Activated CD4-positive, alpha-beta T cell treated with anti-CD3 and anti-CD28 coated beads, Interleukin-10, Interleukin-2, amounts not matched to agents 100 ng/mL and 50 ng/mL, durations not matched to agents 16 hours and 8 hours (primary cell): ENCODE measurements at regions not wholly inside any gene's neighbourhood (a gene's known extent, or its start where the extent isn't known, plus 50 kb on each side); places are given as distances from the start of the nearest gene placed in this dataset.

ENCODE experiments used
- DNase-seq: peaks from one replicate; pipeline ENCODE4 v3.0.0-alpha.2; 2020

DNA sequence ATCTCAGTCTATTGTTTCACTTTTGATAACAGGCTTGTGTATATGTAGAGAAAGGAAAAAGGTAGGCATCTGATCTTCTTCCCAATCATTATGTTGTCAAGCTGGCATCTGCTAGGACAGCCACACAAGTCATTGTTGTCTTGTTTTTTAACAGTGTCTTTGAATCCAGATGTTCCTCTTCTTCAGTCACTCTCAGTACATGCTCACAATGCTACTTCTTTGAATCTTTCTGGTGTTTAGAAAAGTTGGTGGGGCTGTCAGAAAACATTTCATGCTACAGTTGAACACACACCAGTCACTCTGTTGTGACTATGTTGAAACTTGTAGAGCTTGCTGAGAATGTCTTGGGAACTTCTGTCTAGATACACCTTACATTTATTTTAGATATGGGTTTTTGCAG lies 1231.4 kb upstream of the MIR17HG start:
- no peak for DNase-seq

DNA sequence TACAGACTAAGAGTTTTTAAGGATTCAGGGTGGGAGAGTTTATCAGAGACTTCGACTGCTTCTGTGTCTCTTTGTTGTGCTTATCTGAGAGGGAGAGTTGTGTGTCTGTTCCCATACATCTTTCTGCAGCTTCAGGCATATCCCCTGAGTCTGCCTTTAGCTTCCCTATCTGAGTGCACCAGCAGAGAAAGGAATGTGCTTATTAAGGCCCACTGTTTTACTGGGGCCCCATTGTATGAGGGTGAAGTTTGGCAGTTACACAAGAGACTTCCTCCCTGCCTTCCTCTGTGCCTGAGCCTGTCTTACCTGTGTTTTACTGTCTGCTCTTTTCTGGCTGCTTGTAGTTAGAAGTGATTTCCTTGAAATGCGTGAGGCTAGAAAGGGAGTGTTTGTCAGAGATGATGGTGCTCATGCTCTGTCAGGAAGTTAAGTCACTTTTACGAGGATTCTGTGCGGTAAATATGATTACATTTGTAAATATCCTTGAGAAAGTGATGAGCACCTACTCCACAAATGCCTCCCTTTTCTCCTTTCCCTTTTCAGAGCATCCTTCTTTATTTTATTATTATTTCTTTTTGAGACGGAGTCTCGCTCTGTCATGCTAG lies 1228.9 kb upstream of the MIR17HG start:
- DNase-seq, result no peak

DNA sequence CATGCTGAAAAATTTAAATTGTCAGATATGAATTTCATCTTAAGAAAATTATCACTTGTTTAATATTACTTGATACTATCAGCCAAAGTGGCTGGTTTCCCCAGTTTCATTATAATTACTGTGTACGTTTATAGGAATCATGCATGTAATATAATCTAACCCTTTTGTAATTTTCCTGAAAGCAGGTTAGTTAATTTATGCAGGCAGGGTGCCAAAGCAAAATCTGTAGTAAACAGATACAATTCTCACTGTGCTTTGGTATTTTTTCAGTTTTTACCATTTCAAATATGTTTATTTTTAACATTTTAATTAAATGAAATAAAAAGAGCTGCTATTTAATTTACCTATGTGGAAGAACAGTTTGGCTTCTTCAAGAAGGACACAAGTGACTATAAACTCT lies 1227.5 kb upstream of the MIR17HG start:
- no peak for DNase-seq

DNA sequence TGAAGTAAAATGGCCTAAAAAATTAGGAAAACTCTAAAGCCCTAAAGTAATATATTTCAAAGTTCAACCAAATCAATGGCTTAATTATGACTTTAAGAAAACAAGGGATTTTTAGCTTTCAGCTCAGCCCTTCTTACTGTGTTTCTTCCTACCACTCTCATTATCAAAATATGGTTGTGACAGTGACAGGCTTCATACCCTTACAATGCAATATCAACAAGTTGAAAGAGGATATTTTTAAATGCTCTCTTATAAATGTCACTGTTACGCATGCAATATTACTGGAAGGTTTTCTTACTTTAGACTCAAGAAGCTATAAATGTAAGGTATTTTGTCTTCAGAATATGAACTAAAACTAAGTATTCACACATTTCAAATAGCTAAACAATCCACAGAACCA lies 1225.7 kb upstream of the MIR17HG start:
- DNase-seq, result no peak

DNA sequence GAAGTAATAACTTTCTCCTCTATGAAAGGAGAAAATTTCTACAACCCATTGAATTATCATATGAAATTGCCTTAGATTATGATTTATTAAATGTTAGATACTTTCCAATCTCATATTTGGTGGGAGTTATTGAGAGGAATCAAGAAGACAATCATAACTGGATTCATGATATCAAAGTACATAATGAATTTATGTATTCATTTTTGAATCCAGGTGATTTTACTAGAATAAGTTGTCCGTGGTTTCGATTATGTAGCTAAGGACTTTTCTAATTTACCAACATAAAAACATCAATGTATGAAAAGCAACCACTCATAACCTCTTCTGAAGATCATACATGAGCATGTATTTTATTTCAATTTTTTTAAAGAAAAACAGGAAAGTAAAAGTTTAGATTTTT lies 1225.0 kb upstream of the MIR17HG start:
- DNase-seq, result no peak

DNA sequence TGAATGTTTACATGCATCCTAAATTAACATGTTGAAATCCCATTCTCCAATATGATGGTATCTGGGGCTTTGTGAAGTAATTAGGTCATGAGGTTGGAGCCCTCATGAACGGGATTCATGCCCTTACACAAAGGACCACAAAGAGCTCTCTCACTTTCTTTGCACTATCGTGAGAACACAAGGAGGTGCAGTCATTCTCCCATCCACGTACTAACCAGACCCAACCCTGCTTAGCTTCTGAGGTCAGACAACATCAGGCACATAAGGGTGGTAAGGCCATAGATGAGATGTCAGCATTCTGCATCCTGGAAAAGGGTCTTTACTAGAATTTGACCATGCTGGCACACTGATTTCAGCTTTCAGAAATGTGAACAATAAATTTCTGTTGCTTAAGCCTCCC lies 1211.9 kb upstream of the MIR17HG start:
- DNase-seq, result no peak

DNA sequence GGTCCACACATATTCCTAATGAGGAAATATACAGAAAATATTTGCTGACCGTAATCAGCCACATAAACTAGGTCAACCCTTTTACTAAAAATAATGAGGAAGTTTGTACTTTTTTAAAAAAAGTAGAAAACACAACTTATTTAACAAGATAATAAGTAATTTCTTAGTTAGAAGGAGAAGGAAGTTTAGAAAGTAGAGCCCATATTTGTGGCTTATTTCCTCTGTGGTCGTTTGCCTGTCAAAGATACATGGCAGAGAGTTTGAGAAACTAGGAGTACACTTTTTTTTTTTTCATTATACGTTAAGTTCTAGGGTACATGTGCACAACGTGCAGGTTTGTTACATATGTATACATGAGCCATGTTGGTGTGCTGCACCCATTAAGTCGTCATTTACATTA lies 1205.2 kb upstream of the MIR17HG start:
- DNase-seq, result no peak

DNA sequence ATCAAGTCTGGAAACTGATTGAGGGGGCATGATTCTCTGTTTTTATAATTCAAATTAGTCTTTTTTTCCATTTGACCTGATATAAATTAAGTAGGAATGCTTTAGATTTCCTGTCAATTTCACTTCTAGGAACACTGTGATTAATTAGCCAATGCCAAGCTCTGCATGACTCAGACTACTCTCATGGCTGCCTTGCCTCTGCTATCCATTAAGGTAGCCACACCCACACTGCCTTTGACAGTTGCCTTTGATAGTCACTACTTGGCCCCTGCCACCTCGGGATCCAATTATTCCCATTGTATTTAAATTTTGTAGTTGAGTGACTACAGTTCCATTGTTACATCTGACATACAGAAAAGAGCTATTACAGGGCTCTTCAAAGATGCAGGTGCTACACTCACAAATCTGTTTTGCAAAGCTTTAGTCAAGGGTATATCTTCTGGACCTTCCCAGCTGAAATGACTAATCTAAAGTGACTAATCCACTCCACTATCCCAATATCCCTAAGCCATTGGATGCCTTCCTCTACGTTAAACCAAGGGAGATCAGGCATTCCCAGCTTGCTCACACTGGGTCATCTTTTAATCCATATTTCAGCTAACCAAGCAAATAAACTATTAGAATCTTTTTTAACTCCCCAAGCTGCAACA lies 1193.1 kb upstream of the MIR17HG start:
- no peak for DNase-seq

DNA sequence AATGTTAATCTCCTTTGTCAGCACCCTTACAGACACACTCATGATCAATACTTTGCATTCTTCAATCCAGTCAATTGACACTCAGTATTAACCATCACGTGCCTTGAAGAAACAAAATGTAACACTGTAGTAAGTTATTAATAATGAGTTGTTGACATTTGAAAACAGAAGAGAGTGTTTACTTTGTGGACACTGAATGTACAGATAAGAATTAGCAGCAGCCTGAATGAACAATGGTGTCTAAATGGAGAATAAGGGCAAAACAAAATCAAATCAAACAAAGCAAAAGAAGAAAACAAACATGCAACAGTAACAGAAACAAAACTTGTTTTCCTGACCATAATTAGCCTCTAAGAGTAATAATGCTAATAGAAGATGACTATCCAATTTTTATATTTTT lies 1191.1 kb upstream of the MIR17HG start:
- no peak for DNase-seq

DNA sequence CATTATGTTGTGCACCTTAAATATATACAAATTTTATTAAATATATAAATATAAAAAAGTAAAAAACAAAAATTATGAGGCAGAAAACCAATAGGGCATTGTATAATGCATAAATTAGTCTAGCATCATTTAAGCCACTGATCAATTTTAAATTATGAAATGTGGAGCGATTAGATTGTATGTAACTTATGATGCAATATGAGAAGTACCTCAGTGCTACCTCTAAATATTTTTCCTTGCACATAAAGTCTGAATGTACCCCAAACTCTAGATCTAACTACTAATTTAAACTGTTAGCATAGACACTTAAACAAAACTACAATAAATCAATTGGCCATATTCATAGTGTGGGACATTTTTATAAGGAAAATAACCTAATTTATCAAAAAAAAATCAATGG lies 1178.5 kb upstream of the MIR17HG start:
- no peak for DNase-seq

DNA sequence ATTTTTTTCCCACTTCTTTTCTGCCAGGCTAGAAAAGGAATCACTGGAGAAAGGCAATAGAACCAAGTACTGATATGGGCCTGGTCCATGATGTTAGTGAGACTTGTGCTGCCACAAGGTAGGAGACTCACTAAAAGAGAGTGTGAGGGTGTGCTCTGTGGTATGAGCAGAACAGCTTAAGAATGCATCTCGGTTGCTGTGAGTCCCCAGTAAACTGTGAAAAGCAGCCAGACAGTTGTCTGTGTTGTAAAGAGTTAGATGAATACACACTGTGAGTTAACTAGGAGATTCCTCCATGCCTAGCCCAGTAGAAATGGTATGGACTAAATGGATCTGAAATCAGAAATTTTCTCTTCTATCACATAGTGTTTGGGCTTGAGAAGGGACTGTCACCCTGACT lies 1177.3 kb upstream of the MIR17HG start:
- DNase-seq, result no peak

DNA sequence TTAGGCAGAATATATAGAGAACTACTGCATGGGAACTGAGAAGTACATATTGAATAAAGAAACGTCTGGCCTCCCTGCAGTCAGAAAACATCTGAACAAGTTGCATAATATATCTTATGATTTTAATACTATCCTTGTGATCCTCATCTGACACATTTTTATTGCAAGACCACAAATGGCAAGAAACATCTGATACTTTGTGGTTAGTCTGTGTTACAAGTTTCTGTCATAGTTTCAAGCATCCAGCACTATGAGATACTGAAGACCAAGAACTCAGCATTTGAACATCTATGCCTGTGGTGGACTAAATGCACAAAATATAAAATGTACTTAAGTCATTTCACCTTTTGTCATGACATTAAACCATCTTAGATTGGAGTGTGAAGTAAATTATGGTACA lies 1175.8 kb upstream of the MIR17HG start:
- DNase-seq, result no peak

DNA sequence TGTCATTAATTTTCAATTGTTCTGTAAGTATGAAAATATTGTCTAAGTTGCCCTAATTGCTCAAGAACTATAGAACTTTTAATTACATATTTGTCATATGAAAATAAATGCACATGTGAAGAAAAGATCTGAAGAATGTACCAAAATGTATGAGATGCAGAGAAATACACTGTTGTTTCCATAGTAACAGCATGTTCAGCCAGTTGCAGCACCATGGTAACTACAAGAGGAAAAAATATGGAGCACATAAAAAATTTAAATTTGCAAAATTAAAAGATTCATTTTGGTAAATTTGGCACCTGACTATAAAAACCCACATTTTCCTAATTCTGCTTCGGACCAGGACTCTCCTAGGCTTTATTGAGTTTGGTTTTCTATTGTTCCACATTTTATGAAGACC lies 1170.0 kb upstream of the MIR17HG start:
- DNase-seq, result no peak

DNA sequence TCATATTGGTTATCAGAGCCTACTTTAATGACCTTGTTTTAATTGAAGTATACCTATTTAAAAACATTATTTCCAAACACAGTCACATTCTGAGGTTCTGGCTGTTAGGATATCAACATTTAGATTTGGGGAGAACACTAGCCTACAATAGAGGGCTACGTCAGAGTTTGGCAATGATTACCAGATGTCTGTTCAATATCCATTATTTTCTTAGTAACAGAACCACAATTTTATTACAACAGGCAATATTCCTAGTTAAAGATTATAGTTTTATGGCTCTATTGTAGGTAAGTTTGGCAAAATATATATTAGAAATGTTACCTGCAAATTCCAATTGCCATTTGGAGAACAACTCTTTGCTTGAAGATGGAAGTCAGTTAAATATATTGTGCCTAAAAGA lies 1163.1 kb upstream of the MIR17HG start:
- DNase-seq, result no peak

DNA sequence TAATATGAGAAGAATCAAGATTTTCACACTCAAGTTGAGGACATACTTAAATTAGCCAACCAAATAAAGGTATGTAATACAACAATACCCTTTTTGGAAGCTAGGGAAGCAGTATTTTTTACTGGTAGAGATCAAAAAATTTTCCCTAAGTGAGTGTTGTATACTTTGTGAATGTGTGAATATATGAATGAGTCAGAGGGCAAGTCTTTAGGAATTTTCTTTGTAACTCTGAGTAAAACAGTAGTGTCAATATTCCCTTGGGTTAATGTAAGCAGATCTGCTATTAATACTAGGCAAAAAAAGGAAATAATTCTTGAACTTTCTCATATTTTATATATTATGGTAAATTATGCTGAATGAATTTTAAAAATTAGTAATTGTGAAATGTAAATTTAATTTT lies 1161.8 kb upstream of the MIR17HG start:
- no peak for DNase-seq

DNA sequence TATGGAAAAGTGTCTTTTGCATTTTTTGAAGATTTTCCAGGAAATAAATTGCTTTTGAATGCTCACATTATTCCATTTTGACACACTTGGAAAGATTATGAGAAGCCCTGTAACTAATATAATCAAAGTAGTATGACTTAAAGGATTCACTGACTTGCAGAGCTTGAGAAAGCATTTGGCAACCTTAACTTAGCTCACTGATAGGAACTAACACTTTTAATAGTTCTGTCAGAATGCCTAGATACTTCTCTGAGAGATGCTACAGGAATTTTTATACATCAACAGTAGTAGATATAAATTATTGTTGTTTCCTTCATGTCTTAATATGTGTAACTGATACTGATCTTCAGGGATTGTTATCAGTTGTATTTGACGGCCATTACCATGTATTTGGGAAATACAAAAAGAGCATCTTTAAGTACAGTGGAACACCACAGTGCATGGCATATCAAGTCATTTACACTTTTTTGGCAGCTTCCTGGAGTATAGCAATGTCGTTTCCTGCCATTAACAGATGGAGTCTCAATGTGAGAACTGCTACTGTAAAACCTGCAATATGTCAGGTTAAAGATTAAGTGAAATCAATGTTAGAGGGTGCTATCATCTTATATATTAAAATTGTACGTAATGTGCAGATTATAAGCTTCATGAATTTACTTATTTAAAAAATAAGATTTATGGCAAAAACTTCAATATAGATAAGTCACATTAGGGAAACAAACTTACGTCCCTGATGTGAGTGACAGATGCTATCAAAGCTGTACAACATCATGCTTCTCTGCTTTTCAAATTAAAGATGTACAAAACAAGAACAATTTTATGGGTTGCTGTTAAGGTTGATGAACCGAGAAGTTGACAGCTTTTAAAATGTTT lies 1159.8 kb upstream of the MIR17HG start:
- no peak for DNase-seq

DNA sequence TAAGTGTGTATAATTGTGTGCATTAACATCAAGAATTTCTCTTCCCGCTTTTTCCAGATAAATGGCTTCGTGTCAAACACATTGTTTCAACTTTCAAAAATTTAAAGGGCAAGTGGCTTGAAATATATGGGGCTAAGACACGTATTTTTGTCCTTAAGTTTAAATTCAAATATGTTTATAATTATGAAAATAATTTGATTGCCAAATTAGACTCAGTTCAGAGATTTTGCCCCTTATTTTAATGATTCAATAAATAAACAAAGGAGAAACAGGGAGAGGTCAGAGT lies 1159.2 kb upstream of the MIR17HG start:
- no peak for DNase-seq

DNA sequence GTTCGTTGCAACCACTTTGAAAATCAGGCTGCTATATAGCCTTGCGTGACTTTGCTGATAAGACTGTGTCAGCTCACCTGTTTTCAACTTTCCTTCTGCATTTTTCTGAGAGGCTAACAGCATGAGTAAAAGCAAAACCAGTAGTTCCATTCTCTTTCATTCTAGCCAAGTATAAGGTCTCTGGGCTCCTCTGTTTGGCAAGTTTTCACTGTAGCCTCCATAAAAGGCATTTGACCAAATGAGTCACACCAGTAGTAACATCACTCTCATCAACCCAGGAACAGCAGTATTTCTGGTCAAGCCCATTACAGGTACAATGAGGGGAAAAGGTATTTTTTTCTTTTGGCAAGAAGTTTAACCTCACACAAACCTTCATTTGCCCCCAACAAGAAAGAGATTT lies 1149.8 kb upstream of the MIR17HG start:
- DNase-seq, result no peak

DNA sequence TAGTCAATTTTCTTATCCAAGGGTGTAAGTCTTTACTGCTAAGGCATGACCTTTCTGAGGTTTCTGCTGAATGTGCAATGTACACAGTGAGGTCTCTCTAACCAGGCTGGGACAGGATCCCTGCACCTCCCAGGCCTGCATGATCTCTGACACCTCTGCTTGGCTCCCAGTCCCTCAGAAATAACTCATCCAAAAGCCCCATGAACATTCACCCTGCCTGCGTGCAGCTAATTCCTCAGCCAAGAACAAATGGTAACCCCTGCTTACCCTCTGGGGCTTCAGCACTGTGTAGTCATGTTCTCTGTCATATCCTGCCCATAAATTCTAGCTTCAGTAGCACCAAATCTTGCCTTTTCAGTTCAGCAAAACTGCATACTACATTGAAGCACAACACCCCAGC lies 1146.3 kb upstream of the MIR17HG start:
- DNase-seq, result no peak

DNA sequence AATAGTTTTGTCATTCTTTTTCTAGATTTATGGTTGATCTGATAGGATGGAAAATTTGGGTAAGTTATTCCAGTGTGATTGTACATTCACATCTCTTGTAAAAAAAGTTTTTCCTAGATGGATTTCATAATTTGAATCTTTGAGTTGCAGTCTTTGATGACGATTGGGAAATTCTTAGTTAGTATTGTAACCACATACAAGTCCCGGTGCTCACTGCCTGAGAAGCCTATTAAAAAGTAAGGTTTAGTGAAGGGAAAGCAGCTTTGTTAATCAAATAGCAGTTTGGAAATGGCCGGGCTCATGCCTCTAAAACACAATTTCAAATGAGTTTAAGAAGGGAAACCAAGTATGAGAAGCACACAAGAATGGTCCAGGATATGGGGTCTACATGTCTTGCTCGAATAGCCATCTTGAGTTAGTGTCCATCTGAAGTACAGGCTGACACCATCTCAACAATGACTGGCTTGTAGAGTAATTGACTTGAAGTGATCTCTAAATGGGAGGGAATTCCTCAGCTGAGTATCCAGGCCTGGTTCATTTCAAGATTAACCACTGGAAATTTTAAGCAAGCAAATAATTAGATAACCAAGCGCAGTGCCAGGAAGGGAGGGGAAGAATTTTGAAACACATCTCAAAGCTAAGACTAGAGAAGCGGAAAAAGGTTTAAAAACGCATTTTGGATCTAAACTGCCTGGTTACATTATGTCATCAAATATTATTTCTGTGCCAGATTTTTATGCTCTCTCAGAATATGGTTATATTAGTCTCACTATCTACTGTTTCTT lies 1145.6 kb upstream of the MIR17HG start:
- DNase-seq, result no peak

DNA sequence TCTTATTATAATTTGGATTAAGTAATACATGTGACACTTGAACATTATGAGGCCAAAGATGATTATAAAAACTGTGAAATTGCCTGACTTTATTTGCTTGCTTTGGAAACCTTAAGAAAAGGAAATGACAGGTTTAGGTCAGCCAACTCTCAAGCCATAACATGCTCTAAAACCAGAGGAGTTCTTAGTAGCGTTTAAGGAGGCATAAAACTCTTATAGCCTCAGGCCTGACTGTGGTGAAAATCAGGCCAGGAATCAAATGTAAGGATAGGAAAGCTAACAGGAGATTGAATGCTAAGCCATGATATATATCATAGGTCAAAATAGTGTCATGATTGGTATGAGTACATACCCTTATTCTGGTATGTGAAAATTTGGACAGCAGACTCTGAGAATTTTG lies 1142.4 kb upstream of the MIR17HG start:
- DNase-seq, result no peak

DNA sequence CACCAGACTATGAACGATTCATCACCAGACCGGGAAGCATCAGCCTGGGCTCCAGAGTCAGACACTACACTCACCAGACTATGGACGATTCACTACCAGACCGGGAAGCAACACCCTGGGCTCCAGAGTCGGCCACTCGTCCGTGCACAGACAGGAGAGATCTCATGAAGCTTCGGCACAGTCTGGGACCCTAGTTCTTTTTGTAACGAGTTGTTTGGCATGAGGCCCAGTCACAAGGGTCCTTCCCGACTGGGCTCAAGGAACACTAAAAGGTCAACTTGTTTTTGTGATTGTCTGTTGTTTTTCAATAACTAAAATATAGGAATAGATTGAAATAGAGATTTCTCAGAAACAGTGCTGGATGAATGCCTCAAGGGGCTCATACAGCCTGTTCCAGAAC lies 1141.6 kb upstream of the MIR17HG start:
- DNase-seq, result no peak

DNA sequence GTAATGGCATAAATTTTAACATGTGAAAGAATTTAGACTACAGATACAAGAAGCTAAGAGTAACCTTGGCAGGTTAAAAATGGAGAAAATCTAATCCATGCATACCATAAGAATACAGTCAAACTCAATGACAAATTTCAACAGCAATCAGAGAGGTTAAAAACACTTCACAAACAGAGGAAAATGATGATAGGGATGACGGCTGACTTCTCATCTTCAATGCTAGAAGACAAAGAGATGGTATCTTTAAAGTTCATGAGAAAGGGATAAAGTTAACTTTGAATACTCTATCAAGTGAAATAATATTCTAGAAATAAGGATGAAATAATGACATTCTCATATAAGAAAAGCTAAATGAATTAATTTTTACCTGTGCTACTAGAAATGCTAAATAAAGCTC lies 1130.2 kb upstream of the MIR17HG start:
- DNase-seq, result no peak

DNA sequence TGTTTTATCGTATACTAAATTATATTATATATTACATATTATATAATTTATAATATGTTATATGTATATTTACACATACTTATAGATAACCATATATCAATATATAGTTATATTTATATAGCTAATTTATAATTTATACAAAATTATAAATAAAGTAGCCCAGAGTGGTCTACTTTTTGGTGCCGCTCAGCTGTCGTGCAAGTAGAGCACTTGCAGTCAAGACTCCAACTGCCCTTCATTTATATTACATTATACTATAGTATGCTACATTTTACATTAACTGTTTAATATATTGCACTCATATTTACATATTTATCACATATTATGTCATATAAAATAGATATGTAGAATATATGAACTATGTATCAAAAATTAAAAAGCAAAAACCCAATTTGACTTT lies 1124.7 kb upstream of the MIR17HG start:
- no peak for DNase-seq
